DOHH2 (cell line): ENCODE measurements at regions not wholly inside any gene's neighbourhood (a gene's known extent, or its start where the extent isn't known, plus 50 kb on each side); places are given as distances from the start of the nearest gene placed in this dataset.
"Not testable (repeated sequence)": the region's sequence is repeated elsewhere in the genome, so short reads cannot be mapped to it uniquely, and the experiment has no call there.

Source experiments
- H3F3A ChIP-seq: fragments of 200-600 bp; sonication (generic), shearing (Covaris generic); 2 replicates; pipeline ENCODE4 v1.6.0; 2016; ENCODE audit warnings: antibody characterized with exemption, mild to moderate bottlenecking; ENCODE audit not compliant: control insufficient read depth, insufficient read depth
- H3K27ac ChIP-seq: fragments of 200-600 bp; sonication (generic); 2 replicates; pipeline ENCODE4 v1.5.1; 2014; ENCODE audit warnings: low read depth, mild to moderate bottlenecking, low read length, moderate library complexity
- H3K27me3 ChIP-seq: fragments of 200-600 bp; sonication (generic); 2 replicates; pipeline ENCODE4 v1.6.1; 2014; ENCODE audit warnings: mild to moderate bottlenecking, low read length, mixed read lengths; ENCODE audit not compliant: control insufficient read depth
- H3K36me3 ChIP-seq: fragments of 200-600 bp; sonication (generic); 2 replicates; pipeline ENCODE4 v1.6.1; 2014; ENCODE audit warnings: mild to moderate bottlenecking, low read length, moderate library complexity, mixed read lengths; ENCODE audit not compliant: control insufficient read depth
- H3K4me1 ChIP-seq: fragments of 200-600 bp; sonication (generic); 2 replicates; pipeline ENCODE4 v1.6.1; 2014; ENCODE audit warnings: mild to moderate bottlenecking, low read length, mixed read lengths; ENCODE audit not compliant: control insufficient read depth
- H3K4me2 ChIP-seq: fragments of 200-600 bp; sonication (generic); 2 replicates; pipeline ENCODE4 v1.6.0; 2014; ENCODE audit warnings: mild to moderate bottlenecking, low read length, moderate library complexity
- H3K4me3 ChIP-seq: fragments of 200-600 bp; sonication (generic); 2 replicates; pipeline ENCODE4 v1.5.1; 2014; ENCODE audit warnings: mild to moderate bottlenecking, low read length, mixed read lengths
- H3K79me2 ChIP-seq: fragments of 200-600 bp; sonication (generic); 2 replicates; pipeline ENCODE4 v1.6.1; 2014; ENCODE audit warnings: mild to moderate bottlenecking, low read length, mixed read lengths; ENCODE audit not compliant: control insufficient read depth
- H3K9me2 ChIP-seq: fragments of 200-600 bp; sonication (generic); replicated peaks from 2 replicates; pipeline ENCODE4 v1.6.1; 2014; ENCODE audit warnings: mild to moderate bottlenecking, low read length, mixed read lengths; ENCODE audit not compliant: control insufficient read depth
- H3K9me3 ChIP-seq: fragments of 200-600 bp; sonication (generic); 2 replicates; pipeline ENCODE4 v1.6.1; 2014; ENCODE audit warnings: antibody characterized with exemption, low read length, mixed read lengths; ENCODE audit not compliant: control insufficient read depth, insufficient read depth
- H4K20me1 ChIP-seq: fragments of 200-600 bp; sonication (generic); 2 replicates; pipeline ENCODE4 v1.6.0; 2014; ENCODE audit warnings: low read depth, mild to moderate bottlenecking, antibody characterized with exemption, low read length, moderate library complexity; ENCODE audit not compliant: control insufficient read depth, insufficient read depth
- CTCF ChIP-seq: fragments of 200-600 bp; sonication (generic); IDR thresholded peaks from one replicate; pipeline ENCODE4 v1.5.1; 2014; ENCODE audit warnings: antibody characterized with exemption, mild to moderate bottlenecking, low read depth, low read length; ENCODE audit not compliant: poor library complexity, severe bottlenecking
- EZH2phosphoT487 ChIP-seq: fragments of 200-600 bp; sonication (generic); IDR thresholded peaks from 2 replicates; pipeline ENCODE4 v1.6.1; 2017; ENCODE audit warnings: borderline replicate concordance, mild to moderate bottlenecking, antibody characterized with exemption, low read length, moderate library complexity, mixed read lengths

- no peaks in the 10 kb centered on the region for H4K20me1 ChIP-seq
- no peaks in the 10 kb centered on the region for H3K4me1 ChIP-seq
- no peak for TF ChIP-seq EZH2phosphoT487
- TF ChIP-seq CTCF, result no peak
- no peak overlapping the region for H3K27ac ChIP-seq
- H3K36me3 ChIP-seq, result no peaks in the 10 kb centered on the region
- H3F3A ChIP-seq, result no peaks in the 10 kb centered on the region
- H3K4me3 ChIP-seq, result no peak overlapping the region
- no peaks in the 10 kb centered on the region for H3K27me3 ChIP-seq
- no peak overlapping the region for H3K4me2 ChIP-seq
- H3K9me3 ChIP-seq, result no peaks in the 10 kb centered on the region
- H3K9me2 ChIP-seq, result no peaks in the 10 kb centered on the region; the same call in 1 of the 2 replicates
- no peaks in the 10 kb centered on the region for H3K79me2 ChIP-seq
These were observed 368.4 kb downstream of the PRDM5 start for GRCh38 chr4:120554086-120554485.

GRCh38 chr4:120550624-120551220 lies 371.8 kb downstream of the PRDM5 start:
- not testable (repeated sequence) for H3K36me3 ChIP-seq, H3F3A ChIP-seq, H3K79me2 ChIP-seq, H3K27me3 ChIP-seq, H3K27ac ChIP-seq, H4K20me1 ChIP-seq, H3K4me3 ChIP-seq, H3K9me3 ChIP-seq, H3K4me2 ChIP-seq, H3K9me2 ChIP-seq, H3K4me1 ChIP-seq

- H3K79me2 ChIP-seq, result no peaks in the 10 kb centered on the region
- TF ChIP-seq EZH2phosphoT487, result no peak
- TF ChIP-seq CTCF, result no peak
- H3K4me1 ChIP-seq, result no peaks in the 10 kb centered on the region
- no peaks in the 10 kb centered on the region for H4K20me1 ChIP-seq
- H3K27me3 ChIP-seq, result no peaks in the 10 kb centered on the region
- H3K27ac ChIP-seq, result no peak overlapping the region
- no peaks in the 10 kb centered on the region for H3K9me2 ChIP-seq
- no peaks in the 10 kb centered on the region for H3K36me3 ChIP-seq
- no peak overlapping the region for H3K4me3 ChIP-seq
- no peak overlapping the region for H3K4me2 ChIP-seq
- no peaks in the 10 kb centered on the region for H3K9me3 ChIP-seq
- H3F3A ChIP-seq, result no peaks in the 10 kb centered on the region
These were observed 373.4 kb downstream of the PRDM5 start for GRCh38 chr4:120549011-120549570.

DNA sequence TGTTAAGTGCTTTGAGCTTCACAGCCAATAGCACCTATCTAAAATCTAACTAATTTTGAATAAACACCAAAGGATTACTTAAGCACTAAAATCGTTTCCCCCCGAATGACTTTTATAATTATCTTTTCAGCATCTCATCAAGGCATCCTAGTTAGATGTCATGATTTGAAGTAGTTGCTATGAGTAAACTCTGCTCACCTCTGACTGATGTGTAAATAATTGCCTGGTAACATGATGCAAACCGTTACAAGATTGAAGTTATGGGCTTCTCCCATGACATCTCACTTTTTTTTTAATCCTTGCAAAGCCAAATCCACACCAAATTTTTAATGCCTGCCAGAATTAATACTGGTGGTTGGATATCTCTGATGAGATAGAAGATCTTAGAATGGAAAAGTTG lies 377.1 kb downstream of the PRDM5 start:
- Histone ChIP-seq H4K20me1 (no peaks in the 10 kb centered on the region), H3K36me3 (no peaks in the 10 kb centered on the region), H3K27me3 (no peaks in the 10 kb centered on the region), H3K4me1 (no peaks in the 10 kb centered on the region), H3K27ac (no peak overlapping the region), H3K79me2 (no peaks in the 10 kb centered on the region), H3K4me3 (no peak overlapping the region), H3K9me3 (no peaks in the 10 kb centered on the region), H3K4me2 (no peak overlapping the region), H3K9me2 (no peaks in the 10 kb centered on the region), H3F3A (no peaks in the 10 kb centered on the region)
- TF ChIP-seq CTCF (no peak), EZH2phosphoT487 (no peak)
